ENCODE measurements at regions not wholly inside any gene's neighbourhood (a gene's known extent, or its start where the extent isn't known, plus 50 kb on each side); places are given as distances from the start of the nearest gene placed in this dataset.
"Not testable (repeated sequence)": the region's sequence is repeated elsewhere in the genome, so short reads cannot be mapped to it uniquely, and the experiment has no call there.

- H3K27me3 ChIP-seq (ENCODE audit: insufficient read depth, low read length), result no peaks in the 10 kb centered on the region
Measured at GRCh38 chr15:47129033-47129432, 588.3 kb upstream of the SEMA6D start.

GRCh38 chr15:47131450-47131849 is 585.9 kb upstream of the SEMA6D start:
- H3F3A ChIP-seq (ENCODE audit: insufficient read depth, low read length); H2AFZ ChIP-seq (ENCODE audit: low read length); H3K36me3 ChIP-seq (ENCODE audit: insufficient read depth, low read length); H3K27me3 ChIP-seq (ENCODE audit: insufficient read depth, low read length); H3K9me3 ChIP-seq (ENCODE audit: low read length); H3K4me1 ChIP-seq (ENCODE audit: insufficient read depth, low read length, severe bottlenecking); H3K9ac ChIP-seq (ENCODE audit: low read length); H3K4me2 ChIP-seq (ENCODE audit: low read length); H3K27ac ChIP-seq (ENCODE audit: low read depth, low read length, poor library complexity, severe bottlenecking); H4K20me1 ChIP-seq (ENCODE audit: insufficient read depth, low read length); H3K9me2 ChIP-seq (ENCODE audit: low read depth, low read length); H3K79me2 ChIP-seq (ENCODE audit: insufficient read depth, low read length); H3K4me3 ChIP-seq (ENCODE audit: low read depth, low read length, poor library complexity, severe bottlenecking): not testable (repeated sequence)

More at GRCh38 chr15:47129033-47129432, 588.3 kb upstream of the SEMA6D start:
- Histone ChIP-seq H3F3A (ENCODE audit: insufficient read depth, low read length) (no peaks in the 10 kb centered on the region), H3K36me3 (ENCODE audit: insufficient read depth, low read length) (no peaks in the 10 kb centered on the region), H4K20me1 (ENCODE audit: insufficient read depth, low read length) (no peaks in the 10 kb centered on the region), H3K4me3 (ENCODE audit: low read depth, low read length, poor library complexity, severe bottlenecking) (no peak overlapping the region), H3K9ac (ENCODE audit: low read length) (no peak overlapping the region), H3K9me2 (ENCODE audit: low read depth, low read length) (no peaks in the 10 kb centered on the region), H2AFZ (ENCODE audit: low read length) (no peak overlapping the region), H3K9me3 (ENCODE audit: low read length) (no peaks in the 10 kb centered on the region), H3K79me2 (ENCODE audit: insufficient read depth, low read length) (no peaks in the 10 kb centered on the region), H3K4me2 (ENCODE audit: low read length) (no peak overlapping the region), H3K27ac (ENCODE audit: low read depth, low read length, poor library complexity, severe bottlenecking) (no peak overlapping the region), H3K4me1 (ENCODE audit: insufficient read depth, low read length, severe bottlenecking) (no peaks in the 10 kb centered on the region)
- TF ChIP-seq EZH2 (IDR thresholded peaks at IDR 0.05; ENCODE audit: borderline replicate concordance, low read length) (no peak), CTCF (IDR thresholded peaks at IDR 0.05; ENCODE audit: low read length) (no peak)

- no peaks in the 10 kb centered on the region for H3K27me3 ChIP-seq (ENCODE audit: insufficient read depth, low read length)
- no peaks in the 10 kb centered on the region for H3K9me3 ChIP-seq (ENCODE audit: low read length)
- no peaks in the 10 kb centered on the region for H3F3A ChIP-seq (ENCODE audit: insufficient read depth, low read length)
- TF ChIP-seq EZH2 (IDR thresholded peaks at IDR 0.05; ENCODE audit: borderline replicate concordance, low read length) (no peak), CTCF (IDR thresholded peaks at IDR 0.05; ENCODE audit: low read length) (no peak)
- no peaks in the 10 kb centered on the region for H3K9me2 ChIP-seq (ENCODE audit: low read depth, low read length)
- no peaks in the 10 kb centered on the region for H3K36me3 ChIP-seq (ENCODE audit: insufficient read depth, low read length)
- H3K27ac ChIP-seq (ENCODE audit: low read depth, low read length, poor library complexity, severe bottlenecking), result no peak overlapping the region
- H3K9ac ChIP-seq (ENCODE audit: low read length), result no peak overlapping the region
- no peaks in the 10 kb centered on the region for H3K79me2 ChIP-seq (ENCODE audit: insufficient read depth, low read length)
- H3K4me1 ChIP-seq (ENCODE audit: insufficient read depth, low read length, severe bottlenecking), result no peaks in the 10 kb centered on the region
- H2AFZ ChIP-seq (ENCODE audit: low read length), result no peak overlapping the region
- no peak overlapping the region for H3K4me3 ChIP-seq (ENCODE audit: low read depth, low read length, poor library complexity, severe bottlenecking)
- H3K4me2 ChIP-seq (ENCODE audit: low read length), result no peak overlapping the region
- H4K20me1 ChIP-seq (ENCODE audit: insufficient read depth, low read length), result no peaks in the 10 kb centered on the region
Measured at GRCh38 chr15:47135267-47135666, 582.0 kb upstream of the SEMA6D start.

- H3F3A ChIP-seq (ENCODE audit: insufficient read depth, low read length), result no peaks in the 10 kb centered on the region
- H3K27ac ChIP-seq (ENCODE audit: low read depth, low read length, poor library complexity, severe bottlenecking), result no peak overlapping the region
- no peaks in the 10 kb centered on the region for H3K9me2 ChIP-seq (ENCODE audit: low read depth, low read length)
- TF ChIP-seq EZH2 (IDR thresholded peaks at IDR 0.05; ENCODE audit: borderline replicate concordance, low read length) (no peak), CTCF (IDR thresholded peaks at IDR 0.05; ENCODE audit: low read length) (no peak)
- H3K27me3 ChIP-seq (ENCODE audit: insufficient read depth, low read length), result no peaks in the 10 kb centered on the region
- H3K4me2 ChIP-seq (ENCODE audit: low read length), result no peak overlapping the region
- H3K9me3 ChIP-seq (ENCODE audit: low read length), result no peaks in the 10 kb centered on the region
- no peaks in the 10 kb centered on the region for H3K4me1 ChIP-seq (ENCODE audit: insufficient read depth, low read length, severe bottlenecking)
- H2AFZ ChIP-seq (ENCODE audit: low read length), result no peak overlapping the region
- H3K79me2 ChIP-seq (ENCODE audit: insufficient read depth, low read length), result no peaks in the 10 kb centered on the region
- no peaks in the 10 kb centered on the region for H3K36me3 ChIP-seq (ENCODE audit: insufficient read depth, low read length)
- H3K4me3 ChIP-seq (ENCODE audit: low read depth, low read length, poor library complexity, severe bottlenecking), result no peak overlapping the region
- no peaks in the 10 kb centered on the region for H4K20me1 ChIP-seq (ENCODE audit: insufficient read depth, low read length)
- H3K9ac ChIP-seq (ENCODE audit: low read length), result no peak overlapping the region
Measured at GRCh38 chr15:47136236-47136635, 581.1 kb upstream of the SEMA6D start.
